HepG2 (cell line): ENCODE measurements at regions not wholly inside any gene's neighbourhood (a gene's known extent, or its start where the extent isn't known, plus 50 kb on each side); places are given as distances from the start of the nearest gene placed in this dataset.
"Not testable (repeated sequence)": the region's sequence is repeated elsewhere in the genome, so short reads cannot be mapped to it uniquely, and the experiment has no call there.

ENCODE experiments used
- ATAC-seq: fragments of 200-7000 bp; cut with Tn5 transposase; 3 replicates; pipeline ENCODE4 v1.9.1; 2020; ENCODE audit warnings: mild to moderate bottlenecking, moderate library complexity
- BruUV-seq: library from RNA; stranded (reverse); fragments of 400-500 nt; replicated peaks from 2 replicates; lab custom pipeline; 2021; lab: Mats Ljungman, UMichigan
- CTCF ChIA-PET: fragments of 300-600 bp; formaldehyde crosslinking; extraction: SDS; loops from one replicate; lab custom pipeline; 2021; ENCODE audit warnings: low total read pairs, inconsistent platforms, low intra/inter-chr PET ratio; lab: Yijun Ruan, JAX
- POLR2A ChIA-PET: fragments of 350-600 bp; sonication (Branson Sonifier 250); formaldehyde crosslinking; loops from one replicate; lab custom pipeline; 2020; ENCODE audit warnings: antibody characterized with exemption, inconsistent platforms; lab: Yijun Ruan, JAX
- DNase-seq: peaks from one replicate; pipeline ENCODE4 v3.0.0-alpha.2; 2015; ENCODE audit warnings: low spot score
- FAIRE-seq: peaks from 3 replicates; lab custom pipeline; 2011; peaks lifted over from hg19 to GRCh38; lab: Jason Lieb, UNC
- H2AFZ ChIP-seq: one replicate; pipeline ENCODE4 v1.6.1; 2011; ENCODE audit warnings: low read length, inconsistent platforms
- H3K27ac ChIP-seq: fragments of 300-600 bp; 3 replicates; pipeline ENCODE4 v1.8.0; 2011; ENCODE audit warnings: mixed run types, mild to moderate bottlenecking, mixed read lengths, low read length, inconsistent platforms; ENCODE audit not compliant: insufficient read depth; ENCODE audit errors: extremely low read length
- H3K27me3 ChIP-seq, 2 experiments: fragments of 200-600 bp in 1 of 2; 2 replicates in 1 of 2; 3 replicates in 1 of 2; pipeline versions ENCODE4 v1.6.0 to v1.8.0; 2011; ENCODE audit warnings: low read length in 2 of 2, mild to moderate bottlenecking in 2 of 2, moderate library complexity in 2 of 2, inconsistent platforms in 1 of 2; ENCODE audit not compliant: insufficient read depth in 2 of 2, control insufficient read depth in 1 of 2
- H3K36me3 ChIP-seq, 2 experiments: fragments of 200-600 bp in 1 of 2; replicated peaks in 1 of 2; 2 replicates in 1 of 2; 3 replicates in 1 of 2; pipeline versions ENCODE4 v1.5.1 to v1.8.0; 2011; ENCODE audit warnings: low read length in 2 of 2, inconsistent platforms in 1 of 2; ENCODE audit not compliant: insufficient read depth in 2 of 2, control insufficient read depth in 1 of 2
- H3K4me1 ChIP-seq: 2 replicates; pipeline ENCODE4 v1.5.1; 2012; ENCODE audit warnings: low read length, inconsistent platforms; ENCODE audit not compliant: insufficient read depth
- H3K4me2 ChIP-seq: 2 replicates; pipeline ENCODE4 v1.6.0; 2011; ENCODE audit warnings: low read depth, low read length, inconsistent platforms
- H3K4me3 ChIP-seq, 3 experiments: fragments of 200-600 bp in 1 of 3; sonication (generic), shearing (Covaris generic) in 1 of 3; replicated peaks in 1 of 3; 2 replicates each; pipeline ENCODE4 v1.5.1; 2011 to 2016; ENCODE audit warnings: low read length in 3 of 3, inconsistent platforms in 2 of 3, low read depth in 2 of 3, mild to moderate bottlenecking in 2 of 3, control low read depth in 1 of 3, mixed read lengths in 1 of 3; ENCODE audit not compliant: insufficient read depth in 1 of 3
- H3K79me2 ChIP-seq: one replicate; pipeline ENCODE4 v1.6.1; 2011; ENCODE audit warnings: low read length, inconsistent platforms; ENCODE audit not compliant: insufficient read depth
- H3K9ac ChIP-seq: 2 replicates; pipeline ENCODE4 v1.6.0; 2011; ENCODE audit warnings: mild to moderate bottlenecking, low read depth, low read length, inconsistent platforms; ENCODE audit not compliant: insufficient read depth
- H3K9me3 ChIP-seq: 2 replicates; pipeline ENCODE4 v1.5.1; 2012; ENCODE audit warnings: mild to moderate bottlenecking, low read length
- H4K20me1 ChIP-seq: 2 replicates; pipeline ENCODE4 v1.6.0; 2011; ENCODE audit warnings: inconsistent platforms, mild to moderate bottlenecking, low read length, moderate library complexity; ENCODE audit not compliant: insufficient read depth
- DDIT3 ChIP-seq: sonication (generic); formaldehyde crosslinking; IDR thresholded peaks from 2 replicates; pipeline ENCODE4 v1.4.0; 2020; ENCODE audit warnings: mild to moderate bottlenecking, missing genetic modification reagents
- MIER3 ChIP-seq: IDR thresholded peaks from 2 replicates; pipeline ENCODE4 v1.6.1; 2016; ENCODE audit warnings: missing compliant biosample characterization, borderline replicate concordance
- ZBTB7B ChIP-seq: sonication (generic); formaldehyde crosslinking; IDR thresholded peaks from 2 replicates; pipeline ENCODE4 v1.4.0; 2020; ENCODE audit warnings: missing genetic modification reagents
- WGBS: methylation state at CpG from one replicate; pipeline ENCODE4 v1.1.6; 2017; ENCODE audit warnings: low lambda C conversion rate; 5-methylcytosine and 5-hydroxymethylcytosine counted together
- in situ Hi-C: cut with HindIII; loops from 2 replicates; pipeline ENCODE4 v1.10.0; 2017; ENCODE audit warnings: low pct_unique_long_range_greater_than_20kb; ENCODE audit not compliant: extremely low pct_ligation_motif_present
- intact Hi-C: fragments of 100-400 bp; cut with micrococcal nuclease; formaldehyde crosslinking; loops from one replicate; pipeline ENCODE4 v1.10.0; 2022; ENCODE audit not compliant: unreplicated experiment

GRCh38 chr11:121358760-121359159 is 66.2 kb downstream of the SC5D start (continued):
- TF ChIP-seq MIER3 (CRISPR knock-in tag) (no peak), ZBTB7B (CRISPR knock-in tag) (no peak)

GRCh38 chr11:121359591-121359990 is 67.0 kb downstream of the SC5D start:
- Histone ChIP-seq H4K20me1 (no peaks in the 10 kb centered on the region), H3K9me3 (no peaks in the 10 kb centered on the region), H2AFZ (no peak overlapping the region), H3K4me3 (no peak overlapping the region), H3K27ac (no peak overlapping the region), H3K9ac (no peak overlapping the region), H3K4me2 (no peak overlapping the region), H3K36me3 (no peaks in the 10 kb centered on the region), H3K79me2 (no peaks in the 10 kb centered on the region), H3K27me3 (peaks cover 4 to 11% of the 10 kb centered on the region in 2 experiments; a peak in 1 of 5 replicates), H3K4me1 (peaks cover 6% of the 10 kb centered on the region; the same call in 1 of the 2 replicates)
- in situ Hi-C loops (no loop called here), intact Hi-C loops (no loop called here)
- no peak for ATAC-seq
- no peak for FAIRE-seq
- TF ChIP-seq DDIT3 (CRISPR knock-in tag), result no peak
- ChIA-PET CTCF (no interaction called here), POLR2A (no interaction called here)
- no TSS peak for BruUV-seq
- no peak for DNase-seq

- H2AFZ ChIP-seq, H3K27ac ChIP-seq, H4K20me1 ChIP-seq, H3K4me1 ChIP-seq, ATAC-seq, H3K4me2 ChIP-seq, H3K36me3 ChIP-seq, H3K9ac ChIP-seq, CTCF ChIA-PET, in situ Hi-C loops, H3K4me3 ChIP-seq, intact Hi-C loops, DNase-seq, FAIRE-seq, H3K9me3 ChIP-seq, POLR2A ChIA-PET, BruUV-seq, H3K79me2 ChIP-seq: not testable (repeated sequence)
- 82% methylated on average over 41 of the region's 41 CpGs for WGBS
- peaks cover 3 to 26% of the 10 kb centered on the region in 2 experiments; a peak in 4 of 5 replicates for H3K27me3 ChIP-seq
Measured at GRCh38 chr11:121362955-121363354, 70.4 kb downstream of the SC5D start.
